Stimulated activated CD4-positive, alpha-beta T cell treated with anti-CD3 and anti-CD28 coated beads, TNF-alpha, amount 100 ng/mL, for 48 hours (primary cell): ENCODE measurements at regions not wholly inside any gene's neighbourhood (a gene's known extent, or its start where the extent isn't known, plus 50 kb on each side); places are given as distances from the start of the nearest gene placed in this dataset.

Experiments used
- DNase-seq, 3 donors: peaks; one replicate each; pipeline ENCODE4 v3.0.0-alpha.2; 2020; ENCODE audit warnings: low read depth in 3 of 3

GRCh38 chr4:71275004-71275403, 63.8 kb upstream of the SLC4A4 start:
- no peak for DNase-seq

- DNase-seq, result no peak
Observed at GRCh38 chr4:71275570-71275969, 63.2 kb upstream of the SLC4A4 start.

DNA sequence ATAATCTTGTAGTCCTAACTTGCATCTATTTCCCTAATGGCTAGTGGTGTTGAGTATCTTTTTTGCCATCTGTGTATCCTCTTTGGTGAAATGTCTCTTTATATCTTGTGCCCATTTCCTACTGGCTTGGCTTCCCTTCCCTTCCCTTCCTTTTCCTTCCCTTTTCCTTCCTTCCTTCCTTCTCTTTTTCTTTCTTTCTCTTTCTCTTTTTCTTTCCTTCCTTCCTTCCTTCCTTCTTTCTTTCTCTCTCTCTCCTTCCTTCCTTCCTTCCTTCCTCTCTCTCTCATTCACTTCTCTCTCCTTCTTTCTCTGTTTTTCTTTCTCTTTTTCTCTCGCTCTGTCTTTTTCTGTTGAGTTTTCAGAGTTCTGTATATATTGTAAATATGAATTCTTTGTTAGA, 61.5 kb upstream of the SLC4A4 start:
- DNase-seq, result no peak

DNA sequence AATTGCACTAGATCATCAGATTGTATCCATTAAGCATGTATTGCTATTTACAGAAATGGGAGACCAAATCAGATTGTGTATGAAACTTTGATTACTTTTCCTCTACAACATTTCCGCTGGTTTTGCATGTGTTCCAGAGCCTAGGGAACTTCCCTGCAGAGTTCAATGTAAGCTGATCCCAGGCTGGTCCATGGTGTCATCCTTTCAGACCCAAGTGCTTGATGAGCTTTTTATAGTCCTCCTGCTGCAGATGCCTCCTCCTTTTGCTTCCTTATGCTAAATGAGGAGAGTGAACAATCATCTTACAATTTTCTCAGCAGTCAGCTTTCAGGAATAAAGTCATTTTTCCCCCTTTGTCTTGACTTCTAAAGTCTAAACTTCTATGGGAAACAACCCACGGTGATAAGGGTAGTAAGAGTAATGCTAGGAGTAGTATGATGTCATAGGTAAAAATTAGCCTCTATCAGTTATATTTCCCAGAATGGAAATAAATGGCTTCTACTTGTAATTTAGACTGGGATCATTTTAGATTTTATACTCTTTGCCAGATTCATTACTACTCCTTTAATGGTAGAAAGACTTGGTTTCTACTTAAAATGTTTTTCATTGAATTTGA, 55.1 kb upstream of the SLC4A4 start:
- no peak for DNase-seq

DNA sequence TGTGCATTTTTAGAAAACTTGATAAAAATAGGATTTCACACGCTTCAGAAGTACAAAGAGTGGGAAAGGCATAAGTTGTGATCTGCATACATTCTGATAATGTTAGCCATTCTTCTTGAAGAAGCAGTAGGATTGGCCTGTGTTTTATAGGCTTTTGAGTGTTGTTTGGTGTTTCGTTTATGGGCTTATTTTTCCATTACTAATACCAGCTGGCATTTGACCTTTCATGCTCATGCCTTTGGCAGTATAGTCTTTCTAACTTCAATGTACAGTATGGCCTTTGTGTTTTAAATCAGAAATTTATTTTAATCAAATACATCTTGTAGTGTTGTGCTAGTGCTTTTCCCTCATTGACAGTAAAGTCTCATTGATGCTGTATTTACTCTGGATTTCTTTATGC, 51.5 kb upstream of the SLC4A4 start:
- no peak for DNase-seq

DNA sequence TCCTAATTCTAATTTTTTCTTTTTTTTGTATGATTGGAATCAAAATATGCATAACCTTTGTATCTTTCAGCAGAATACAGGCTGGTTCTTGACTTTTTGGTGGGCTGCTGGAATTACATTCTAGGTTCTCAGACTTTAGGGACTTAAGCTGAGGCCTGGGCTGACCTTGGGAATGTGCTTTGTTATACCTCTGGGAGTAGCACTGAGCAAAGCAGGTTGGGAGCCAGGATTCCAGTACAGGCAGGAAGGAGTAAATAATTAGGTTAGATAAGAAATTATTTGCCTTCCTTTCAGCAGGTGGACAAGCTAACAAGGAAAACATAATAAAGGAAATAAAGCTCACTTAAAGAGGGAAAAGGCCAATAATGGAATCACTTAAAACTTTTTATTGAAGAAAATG, 49.9 kb upstream of the SLC4A4 start:
- DNase-seq, result no peak
